Suprapubic skin (tissue), 4 donors: ENCODE measurements at regions not wholly inside any gene's neighbourhood (a gene's known extent, or its start where the extent isn't known, plus 50 kb on each side); places are given as distances from the start of the nearest gene placed in this dataset.

Experiments
- DNase-seq, 2 donors: peaks; one replicate each; pipeline ENCODE4 v3.0.0-alpha.2; 2019; ENCODE audit warnings: low spot score in 2 of 2
- H3K27ac ChIP-seq: fragments of 200-600 bp; sonication (generic); one replicate; pipeline ENCODE4 v1.5.1; 2019
- H3K27me3 ChIP-seq: fragments of 200-600 bp; sonication (generic); one replicate; pipeline ENCODE4 v1.5.1; 2019
- H3K36me3 ChIP-seq: fragments of 200-600 bp; sonication (generic); one replicate; pipeline ENCODE4 v1.5.1; 2019
- H3K4me1 ChIP-seq: fragments of 200-600 bp; sonication (generic); one replicate; pipeline ENCODE4 v1.5.1; 2019
- H3K4me3 ChIP-seq: fragments of 200-600 bp; sonication (generic); one replicate; pipeline ENCODE4 v1.5.1; 2019; ENCODE audit warnings: mild to moderate bottlenecking
- H3K9me3 ChIP-seq: fragments of 200-600 bp; sonication (generic); one replicate; pipeline ENCODE4 v1.5.1; 2019
- EP300 ChIP-seq: sonication (generic); formaldehyde crosslinking; IDR thresholded peaks from one replicate; pipeline ENCODE4 v1.6.1; 2017; ENCODE audit warnings: antibody characterized with exemption
- POLR2A ChIP-seq, 2 donors: fragments of 450-650 bp; IDR thresholded peaks; one replicate each; pipeline ENCODE4 v1.6.1; 2017; ENCODE audit warnings: antibody characterized with exemption in 2 of 2, mild to moderate bottlenecking in 2 of 2, moderate library complexity in 2 of 2
- POLR2AphosphoS5 ChIP-seq, 3 donors: sonication (generic); formaldehyde crosslinking; IDR thresholded peaks; one replicate each; pipeline ENCODE4 v1.6.1; 2017; ENCODE audit warnings: antibody characterized with exemption in 3 of 3
- WGBS: methylation state at CpG from one replicate; pipeline ENCODE4 v1.1.5; 2018; 5-methylcytosine and 5-hydroxymethylcytosine counted together
- TF ChIP-seq, protein P1 (sequence below), 2 donors: fragments of 200-600 bp in 1 of 2; fragments of 450-650 bp in 1 of 2; sonication (generic) in 1 of 2; IDR thresholded peaks; one replicate each; pipeline ENCODE4 v1.5.1; 2016 to 2019; ENCODE audit warnings: antibody characterized with exemption in 2 of 2, mild to moderate bottlenecking in 1 of 2, moderate library complexity in 1 of 2

- Histone ChIP-seq H3K4me1 (no peaks in the 10 kb centered on the region), H3K4me3 (no peak overlapping the region), H3K9me3 (no peaks in the 10 kb centered on the region), H3K27ac (no peak overlapping the region), H3K36me3 (no peaks in the 10 kb centered on the region), H3K27me3 (no peaks in the 10 kb centered on the region)
- DNase-seq, result no peak
- TF ChIP-seq POLR2A (IDR thresholded peaks at IDR 0.05) (no peak), POLR2AphosphoS5 (IDR thresholded peaks at IDR 0.05) (no peak), EP300 (no peak)
- TF ChIP-seq, protein P1, sequence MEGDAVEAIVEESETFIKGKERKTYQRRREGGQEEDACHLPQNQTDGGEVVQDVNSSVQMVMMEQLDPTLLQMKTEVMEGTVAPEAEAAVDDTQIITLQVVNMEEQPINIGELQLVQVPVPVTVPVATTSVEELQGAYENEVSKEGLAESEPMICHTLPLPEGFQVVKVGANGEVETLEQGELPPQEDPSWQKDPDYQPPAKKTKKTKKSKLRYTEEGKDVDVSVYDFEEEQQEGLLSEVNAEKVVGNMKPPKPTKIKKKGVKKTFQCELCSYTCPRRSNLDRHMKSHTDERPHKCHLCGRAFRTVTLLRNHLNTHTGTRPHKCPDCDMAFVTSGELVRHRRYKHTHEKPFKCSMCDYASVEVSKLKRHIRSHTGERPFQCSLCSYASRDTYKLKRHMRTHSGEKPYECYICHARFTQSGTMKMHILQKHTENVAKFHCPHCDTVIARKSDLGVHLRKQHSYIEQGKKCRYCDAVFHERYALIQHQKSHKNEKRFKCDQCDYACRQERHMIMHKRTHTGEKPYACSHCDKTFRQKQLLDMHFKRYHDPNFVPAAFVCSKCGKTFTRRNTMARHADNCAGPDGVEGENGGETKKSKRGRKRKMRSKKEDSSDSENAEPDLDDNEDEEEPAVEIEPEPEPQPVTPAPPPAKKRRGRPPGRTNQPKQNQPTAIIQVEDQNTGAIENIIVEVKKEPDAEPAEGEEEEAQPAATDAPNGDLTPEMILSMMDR (IDR thresholded peaks at IDR 0.05), result no peak
- 29% methylated on average over 2 of the region's 2 CpGs for WGBS
Measured at GRCh38 chr1:95352767-95353166, 118.8 kb downstream of the RWDD3 start.

DNA sequence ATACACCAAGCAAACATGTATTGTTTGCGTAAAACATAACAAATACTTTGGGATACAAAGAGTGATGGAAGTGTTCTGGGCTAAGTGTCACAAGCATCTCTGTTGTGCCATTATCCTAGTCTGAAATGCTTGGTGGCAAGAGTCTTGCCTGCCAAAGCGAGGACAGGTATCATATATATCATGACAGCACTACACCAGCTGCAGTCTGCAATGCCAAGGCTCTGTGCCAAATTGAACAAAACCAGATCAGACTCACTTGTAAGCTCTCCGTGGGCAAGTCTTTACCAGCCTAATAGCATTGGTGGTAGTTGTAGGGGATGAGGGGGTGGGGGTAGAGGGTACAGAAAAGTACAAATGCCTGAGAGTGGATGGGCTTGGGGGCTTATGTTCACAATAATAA lies 119.2 kb downstream of the RWDD3 start:
- no peaks in the 10 kb centered on the region for H3K36me3 ChIP-seq

GRCh38 chr1:95364546-95364945 lies 130.5 kb downstream of the RWDD3 start:
- H3K36me3 ChIP-seq, result no peaks in the 10 kb centered on the region
- H3K4me1 ChIP-seq, result no peaks in the 10 kb centered on the region
- no peak overlapping the region for H3K27ac ChIP-seq
- 85% methylated on average over 1 of the region's 1 CpG for WGBS
- no peak for TF ChIP-seq POLR2AphosphoS5 (IDR thresholded peaks at IDR 0.05)
- TF ChIP-seq, protein P1 (IDR thresholded peaks at IDR 0.05), result no peak
- TF ChIP-seq EP300, result no peak
- TF ChIP-seq POLR2A (IDR thresholded peaks at IDR 0.05), result no peak
- no peaks in the 10 kb centered on the region for H3K9me3 ChIP-seq
- no peak overlapping the region for H3K4me3 ChIP-seq
- no peaks in the 10 kb centered on the region for H3K27me3 ChIP-seq
- no peak for DNase-seq

More for the DNA sequence above, 119.2 kb downstream of the RWDD3 start:
- Histone ChIP-seq H3K4me1 (no peaks in the 10 kb centered on the region), H3K27ac (no peak overlapping the region), H3K27me3 (no peaks in the 10 kb centered on the region), H3K4me3 (no peak overlapping the region), H3K9me3 (no peaks in the 10 kb centered on the region)
- no peak for DNase-seq
- no peak for TF ChIP-seq POLR2AphosphoS5 (IDR thresholded peaks at IDR 0.05)
- TF ChIP-seq EP300, result no peak
- TF ChIP-seq POLR2A (IDR thresholded peaks at IDR 0.05), result no peak
- TF ChIP-seq, protein P1 (IDR thresholded peaks at IDR 0.05), result no peak
- WGBS, result 20% methylated on average over 3 of the region's 3 CpGs

- no peak overlapping the region for H3K27ac ChIP-seq
- H3K4me1 ChIP-seq, result no peaks in the 10 kb centered on the region
- H3K4me3 ChIP-seq, result no peak overlapping the region
- WGBS, result 77% methylated on average over 3 of the region's 3 CpGs
- TF ChIP-seq, protein P1 (IDR thresholded peaks at IDR 0.05), result no peak
- TF ChIP-seq POLR2A (IDR thresholded peaks at IDR 0.05), result no peak
- no peak for TF ChIP-seq POLR2AphosphoS5 (IDR thresholded peaks at IDR 0.05)
- TF ChIP-seq EP300, result no peak
- no peaks in the 10 kb centered on the region for H3K36me3 ChIP-seq
- no peaks in the 10 kb centered on the region for H3K9me3 ChIP-seq
- no peaks in the 10 kb centered on the region for H3K27me3 ChIP-seq
- no peak for DNase-seq
Measured at GRCh38 chr1:95366498-95366897, 132.5 kb downstream of the RWDD3 start.

DNA sequence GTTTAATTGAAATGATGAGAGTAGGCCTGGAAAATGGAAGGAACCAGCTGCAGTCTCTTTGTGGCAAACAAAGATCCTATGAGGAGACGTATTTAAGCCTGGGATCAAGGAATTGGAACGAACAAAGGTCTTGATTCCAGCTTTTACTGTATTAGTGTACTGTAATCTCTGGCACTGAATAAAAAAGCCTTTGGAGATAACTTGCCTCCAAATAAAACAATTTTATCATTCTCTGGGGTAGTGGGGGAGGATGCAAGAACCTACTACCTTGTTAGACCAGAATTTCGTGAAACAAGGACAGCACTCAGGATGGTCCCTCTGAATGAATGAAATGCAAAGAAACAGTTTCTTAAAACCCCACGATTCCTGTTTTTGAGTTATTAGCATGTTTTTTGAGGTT lies 134.2 kb downstream of the RWDD3 start:
- DNase-seq, result no peak
- Histone ChIP-seq H3K27me3 (no peaks in the 10 kb centered on the region), H3K36me3 (no peaks in the 10 kb centered on the region), H3K4me1 (no peaks in the 10 kb centered on the region), H3K4me3 (no peak overlapping the region), H3K27ac (no peak overlapping the region), H3K9me3 (no peaks in the 10 kb centered on the region)
- WGBS, result 76% methylated on average over 4 of the region's 4 CpGs
- TF ChIP-seq POLR2AphosphoS5 (IDR thresholded peaks at IDR 0.05) (no peak), POLR2A (IDR thresholded peaks at IDR 0.05) (no peak), EP300 (no peak)
- TF ChIP-seq, protein P1 (IDR thresholded peaks at IDR 0.05), result no peak
